Ishikawa (cell line): ENCODE measurements at regions not wholly inside any gene's neighbourhood (a gene's known extent, or its start where the extent isn't known, plus 50 kb on each side); places are given as distances from the start of the nearest gene placed in this dataset.

ENCODE experiments used
- CEBPB ChIP-seq: IDR thresholded peaks from 2 replicates; pipeline ENCODE4 v1.6.1; 2012
- CREB1 ChIP-seq: IDR thresholded peaks from 2 replicates; pipeline ENCODE4 v1.6.1; 2012; ENCODE audit warnings: low read depth
- EGR1 ChIP-seq: IDR thresholded peaks from 2 replicates; pipeline ENCODE4 v1.6.1; 2012
- EP300 ChIP-seq: IDR thresholded peaks from 2 replicates; pipeline ENCODE4 v1.6.1; 2012; ENCODE audit warnings: borderline replicate concordance
- FOXM1 ChIP-seq: IDR thresholded peaks from 2 replicates; pipeline ENCODE4 v1.6.1; 2012; ENCODE audit warnings: low read depth, borderline replicate concordance
- NFIC ChIP-seq: IDR thresholded peaks from 2 replicates; pipeline ENCODE4 v1.6.1; 2012
- RAD21 ChIP-seq: IDR thresholded peaks from 2 replicates; pipeline ENCODE4 v1.6.1; 2012; ENCODE audit warnings: low read depth
- TAF1 ChIP-seq: IDR thresholded peaks from 2 replicates; pipeline ENCODE4 v1.6.1; 2012; ENCODE audit warnings: low read depth, mild to moderate bottlenecking
- TCF12 ChIP-seq: IDR thresholded peaks from 2 replicates; pipeline ENCODE4 v1.6.1; 2012; ENCODE audit warnings: low read depth
- TEAD4 ChIP-seq: IDR thresholded peaks from 2 replicates; pipeline ENCODE4 v1.6.1; 2012
- YY1 ChIP-seq: IDR thresholded peaks from 2 replicates; pipeline ENCODE4 v1.6.1; 2012; ENCODE audit warnings: low read depth
- ZBTB7A ChIP-seq: IDR thresholded peaks from 2 replicates; pipeline ENCODE4 v1.6.1; 2012; ENCODE audit warnings: low read depth
- TF ChIP-seq, protein P1 (sequence below): IDR thresholded peaks from 2 replicates; pipeline ENCODE4 v1.6.1; 2012; ENCODE audit warnings: low read depth, mild to moderate bottlenecking
- TF ChIP-seq, protein P2 (sequence below): IDR thresholded peaks from 2 replicates; pipeline ENCODE4 v1.6.1; 2012
- TF ChIP-seq, protein P3 (sequence below): IDR thresholded peaks from 2 replicates; pipeline ENCODE4 v1.6.1; 2012

DNA sequence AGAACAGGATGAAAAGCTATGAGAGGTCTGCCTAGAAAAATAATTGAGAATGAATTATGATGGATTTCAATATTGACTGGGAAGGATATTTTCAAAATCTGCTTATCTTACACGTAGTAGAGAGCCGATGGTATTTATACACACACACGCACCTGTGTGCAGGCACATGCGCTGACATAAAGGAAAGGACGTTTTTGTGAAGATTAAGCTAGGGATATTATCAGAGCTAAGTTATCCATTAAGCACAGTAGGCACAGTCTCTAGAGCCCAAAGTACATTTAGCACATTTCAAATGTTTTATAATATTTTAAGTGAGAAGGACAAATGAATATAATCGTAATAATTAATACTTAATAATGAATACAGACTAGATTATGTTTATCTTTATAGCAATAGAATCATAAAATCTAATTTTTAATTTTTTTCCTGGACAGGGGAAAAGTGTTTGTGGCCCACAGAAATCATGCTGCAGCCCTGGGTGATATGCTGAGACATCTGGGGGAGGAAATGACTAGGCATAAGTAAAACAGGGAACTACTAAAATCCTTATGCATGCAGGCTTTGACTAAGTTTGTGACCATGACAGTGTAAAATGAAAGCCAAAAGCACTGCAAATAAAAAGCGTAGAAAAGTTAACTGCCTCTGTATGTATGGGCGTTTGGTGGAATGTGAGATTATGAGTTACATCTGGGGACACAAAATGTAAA is 146.1 kb downstream of the KITLG start:
- TF ChIP-seq TAF1, result no peak
- TF ChIP-seq YY1, result no peak
- TF ChIP-seq, protein P1, sequence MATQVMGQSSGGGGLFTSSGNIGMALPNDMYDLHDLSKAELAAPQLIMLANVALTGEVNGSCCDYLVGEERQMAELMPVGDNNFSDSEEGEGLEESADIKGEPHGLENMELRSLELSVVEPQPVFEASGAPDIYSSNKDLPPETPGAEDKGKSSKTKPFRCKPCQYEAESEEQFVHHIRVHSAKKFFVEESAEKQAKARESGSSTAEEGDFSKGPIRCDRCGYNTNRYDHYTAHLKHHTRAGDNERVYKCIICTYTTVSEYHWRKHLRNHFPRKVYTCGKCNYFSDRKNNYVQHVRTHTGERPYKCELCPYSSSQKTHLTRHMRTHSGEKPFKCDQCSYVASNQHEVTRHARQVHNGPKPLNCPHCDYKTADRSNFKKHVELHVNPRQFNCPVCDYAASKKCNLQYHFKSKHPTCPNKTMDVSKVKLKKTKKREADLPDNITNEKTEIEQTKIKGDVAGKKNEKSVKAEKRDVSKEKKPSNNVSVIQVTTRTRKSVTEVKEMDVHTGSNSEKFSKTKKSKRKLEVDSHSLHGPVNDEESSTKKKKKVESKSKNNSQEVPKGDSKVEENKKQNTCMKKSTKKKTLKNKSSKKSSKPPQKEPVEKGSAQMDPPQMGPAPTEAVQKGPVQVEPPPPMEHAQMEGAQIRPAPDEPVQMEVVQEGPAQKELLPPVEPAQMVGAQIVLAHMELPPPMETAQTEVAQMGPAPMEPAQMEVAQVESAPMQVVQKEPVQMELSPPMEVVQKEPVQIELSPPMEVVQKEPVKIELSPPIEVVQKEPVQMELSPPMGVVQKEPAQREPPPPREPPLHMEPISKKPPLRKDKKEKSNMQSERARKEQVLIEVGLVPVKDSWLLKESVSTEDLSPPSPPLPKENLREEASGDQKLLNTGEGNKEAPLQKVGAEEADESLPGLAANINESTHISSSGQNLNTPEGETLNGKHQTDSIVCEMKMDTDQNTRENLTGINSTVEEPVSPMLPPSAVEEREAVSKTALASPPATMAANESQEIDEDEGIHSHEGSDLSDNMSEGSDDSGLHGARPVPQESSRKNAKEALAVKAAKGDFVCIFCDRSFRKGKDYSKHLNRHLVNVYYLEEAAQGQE, result no peak
- no peak for TF ChIP-seq NFIC
- no peak for TF ChIP-seq EP300
- TF ChIP-seq RAD21, result no peak
- no peak for TF ChIP-seq FOXM1
- TF ChIP-seq ZBTB7A, result no peak
- no peak for TF ChIP-seq TCF12
- TF ChIP-seq, protein P2, sequence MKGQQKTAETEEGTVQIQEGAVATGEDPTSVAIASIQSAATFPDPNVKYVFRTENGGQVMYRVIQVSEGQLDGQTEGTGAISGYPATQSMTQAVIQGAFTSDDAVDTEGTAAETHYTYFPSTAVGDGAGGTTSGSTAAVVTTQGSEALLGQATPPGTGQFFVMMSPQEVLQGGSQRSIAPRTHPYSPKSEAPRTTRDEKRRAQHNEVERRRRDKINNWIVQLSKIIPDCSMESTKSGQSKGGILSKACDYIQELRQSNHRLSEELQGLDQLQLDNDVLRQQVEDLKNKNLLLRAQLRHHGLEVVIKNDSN, result no peak

DNA sequence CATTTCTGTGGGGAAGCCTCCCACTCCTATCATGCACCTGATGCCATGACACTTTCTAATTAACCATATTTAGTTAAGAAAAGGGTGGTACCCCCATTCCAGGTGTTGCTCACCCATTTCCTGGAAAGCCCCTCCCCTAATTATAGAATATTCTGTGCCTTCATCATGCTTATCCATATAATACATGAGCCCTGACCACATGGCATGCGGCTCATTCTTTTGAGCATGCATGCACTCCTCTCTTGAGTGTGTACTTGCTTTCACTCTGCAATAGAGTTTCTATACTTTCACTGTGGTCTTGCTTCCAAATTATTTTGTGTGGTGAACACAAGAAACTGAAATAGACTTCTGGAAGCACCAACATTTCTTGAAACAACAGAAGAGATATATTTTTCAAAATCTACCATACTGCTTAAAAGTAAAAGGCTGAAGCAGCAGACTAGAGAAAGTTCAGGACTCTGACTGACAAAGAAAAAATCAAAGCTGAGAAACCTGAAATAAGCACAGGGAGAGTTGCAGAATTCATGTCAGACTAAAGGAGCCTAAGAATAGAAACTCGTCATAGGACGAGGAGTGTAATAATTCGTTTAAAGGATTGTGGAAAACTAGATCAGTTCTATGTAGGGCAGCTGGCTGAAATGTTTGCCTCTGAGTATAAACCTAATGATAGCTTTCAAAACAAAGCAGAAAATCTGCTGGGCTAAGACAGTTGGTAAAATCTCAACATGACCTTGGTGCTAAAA is 144.8 kb downstream of the KITLG start:
- no peak for TF ChIP-seq CREB1
- TF ChIP-seq, protein P2, result no peak
- TF ChIP-seq FOXM1, result no peak
- TF ChIP-seq EGR1, result no peak
- TF ChIP-seq CEBPB, result no peak
- TF ChIP-seq RAD21, result no peak
- TF ChIP-seq TEAD4, result no peak
- TF ChIP-seq TAF1, result no peak
- TF ChIP-seq ZBTB7A, result no peak
- TF ChIP-seq, protein P3, sequence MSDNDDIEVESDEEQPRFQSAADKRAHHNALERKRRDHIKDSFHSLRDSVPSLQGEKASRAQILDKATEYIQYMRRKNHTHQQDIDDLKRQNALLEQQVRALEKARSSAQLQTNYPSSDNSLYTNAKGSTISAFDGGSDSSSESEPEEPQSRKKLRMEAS, result no peak
- TF ChIP-seq YY1, result no peak
- TF ChIP-seq NFIC, result no peak
- TF ChIP-seq TCF12, result no peak
- TF ChIP-seq, protein P1, result no peak
- no peak for TF ChIP-seq EP300

DNA sequence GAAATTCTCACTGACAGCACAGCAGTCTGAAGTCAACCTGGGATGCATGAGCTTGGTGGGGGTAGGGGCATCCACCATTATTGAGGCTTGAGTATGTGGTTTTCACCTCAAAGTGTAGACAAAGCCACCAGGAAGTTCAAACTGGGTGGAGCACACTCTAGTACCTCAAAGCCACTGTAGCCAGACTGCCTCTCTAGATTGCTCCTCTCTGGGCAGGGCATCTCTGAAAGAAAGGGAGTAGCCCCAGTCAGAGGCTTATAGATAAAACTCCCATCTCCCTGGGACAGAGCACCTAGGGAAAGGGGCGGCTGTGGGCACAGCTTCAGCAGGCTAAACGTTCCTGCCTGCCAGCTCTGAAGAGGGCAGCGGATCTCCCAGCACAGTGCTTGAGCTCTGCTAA is 143.0 kb downstream of the KITLG start:
- TF ChIP-seq, protein P1, result no peak
- TF ChIP-seq FOXM1 (no peak), YY1 (no peak), EGR1 (no peak), EP300 (no peak), CEBPB (no peak), RAD21 (no peak), CREB1 (no peak), TAF1 (no peak), TCF12 (no peak), ZBTB7A (no peak), TEAD4 (no peak), NFIC (no peak)
- TF ChIP-seq, protein P2, result no peak
- TF ChIP-seq, protein P3, result no peak
